22Rv1 (cell line): ENCODE measurements at regions not wholly inside any gene's neighbourhood (a gene's known extent, or its start where the extent isn't known, plus 50 kb on each side); places are given as distances from the start of the nearest gene placed in this dataset.

ENCODE experiments used
- H3K27ac ChIP-seq: fragments of 450-650 bp; 2 replicates; pipeline ENCODE4 v1.5.1; 2017
- CTCF ChIP-seq: fragments of 450-650 bp; IDR thresholded peaks from 2 replicates; pipeline ENCODE4 v1.5.1; 2017; ENCODE audit warnings: mild to moderate bottlenecking
- ZFX ChIP-seq: fragments of 450-650 bp; IDR thresholded peaks from 2 replicates; pipeline ENCODE4 v1.6.1; 2017; ENCODE audit warnings: antibody characterized with exemption, borderline replicate concordance

GRCh38 chr16:73743665-73744496 is 552.7 kb upstream of the PSMD7 start:
- no peak for TF ChIP-seq ZFX
- peak; percentile 24 for TF ChIP-seq CTCF
- H3K27ac ChIP-seq = no peak overlapping the region

- H3K27ac ChIP-seq = no peak overlapping the region
- TF ChIP-seq CTCF = no peak
- no peak for TF ChIP-seq ZFX
Measured at GRCh38 chr16:73739049-73739769, 557.4 kb upstream of the PSMD7 start.

GRCh38 chr16:73738266-73738665 is 558.3 kb upstream of the PSMD7 start:
- no peak for TF ChIP-seq CTCF
- TF ChIP-seq ZFX = no peak
- H3K27ac ChIP-seq = no peak overlapping the region

GRCh38 chr16:73737637-73738036 is 559.0 kb upstream of the PSMD7 start:
- no peak overlapping the region for H3K27ac ChIP-seq
- TF ChIP-seq CTCF = no peak
- no peak for TF ChIP-seq ZFX

- no peak for TF ChIP-seq ZFX
- TF ChIP-seq CTCF = no peak
- no peak overlapping the region for H3K27ac ChIP-seq
Measured at GRCh38 chr16:73735954-73736353, 560.7 kb upstream of the PSMD7 start.

- no peak overlapping the region for H3K27ac ChIP-seq
- no peak for TF ChIP-seq CTCF
- TF ChIP-seq ZFX = no peak
Measured at GRCh38 chr16:73735018-73735417, 561.6 kb upstream of the PSMD7 start.

- no peak overlapping the region for H3K27ac ChIP-seq
- TF ChIP-seq CTCF (no peak), ZFX (no peak)
Measured at GRCh38 chr16:73732681-73733080, 563.9 kb upstream of the PSMD7 start.
